ENCODE measurements at regions not wholly inside any gene's neighbourhood (a gene's known extent, or its start where the extent isn't known, plus 50 kb on each side); places are given as distances from the start of the nearest gene placed in this dataset.

DNA sequence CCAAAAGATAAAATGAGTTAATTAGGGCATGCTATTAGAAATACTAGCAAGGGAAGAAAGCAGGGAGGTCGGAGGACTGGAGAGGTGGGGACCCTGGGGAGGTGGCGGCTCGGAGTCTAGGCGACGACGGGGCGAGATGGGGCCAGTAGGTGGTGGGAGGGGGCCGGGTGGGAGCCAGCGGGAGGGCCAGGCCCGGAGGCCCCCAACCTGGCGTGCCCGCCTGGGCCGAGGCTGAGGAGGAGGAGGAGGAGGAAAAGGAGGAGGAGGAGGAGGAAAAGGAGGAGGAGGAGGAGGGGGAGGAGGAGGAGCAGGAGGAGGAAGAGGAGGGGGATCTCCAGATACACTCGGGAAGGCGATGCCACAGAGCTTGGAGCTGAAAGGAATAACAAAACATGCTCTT, 426.2 kb downstream of the NR2F2 start:
- DNase-seq, result no peak

DNA sequence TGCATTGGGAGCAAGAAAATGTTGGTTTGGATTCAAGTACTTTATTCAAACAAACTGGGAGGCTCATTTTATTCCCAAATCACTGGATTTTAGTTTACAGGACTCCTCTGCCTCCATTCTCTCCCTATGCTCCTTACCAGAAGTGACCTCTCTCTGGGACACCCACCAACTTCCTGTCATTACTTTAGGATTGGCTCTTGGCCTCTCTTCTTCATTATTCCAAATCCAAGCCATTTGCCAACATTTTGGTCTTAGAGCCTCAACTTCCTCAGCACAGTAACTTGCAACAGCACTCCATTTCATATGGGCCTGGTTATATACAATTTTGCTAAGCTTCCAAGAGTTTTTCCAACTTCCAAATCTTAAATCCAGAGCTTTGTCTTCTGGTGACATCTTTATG, 432.1 kb downstream of the NR2F2 start:
- no peak for DNase-seq

DNA sequence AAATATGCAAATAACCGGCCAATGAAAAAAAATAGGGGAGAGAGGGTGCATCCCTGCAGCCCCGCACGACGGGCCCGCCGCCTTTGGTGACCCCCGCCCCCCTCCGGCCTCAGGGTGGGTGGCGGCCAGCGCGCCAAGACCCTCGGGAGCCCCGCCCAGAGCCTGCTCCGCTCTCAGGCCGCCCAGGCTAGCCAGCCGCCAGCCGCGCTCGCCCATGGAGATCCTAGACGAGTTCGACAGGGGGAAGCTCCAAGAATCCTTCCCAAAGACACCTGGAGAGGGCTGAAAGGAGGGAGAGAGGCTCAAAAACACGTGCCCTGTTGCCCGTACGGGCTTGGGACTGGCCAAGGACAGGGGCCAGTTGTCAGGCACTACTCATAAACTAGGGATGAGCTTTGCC, 434.0 kb downstream of the NR2F2 start:
- no peak for DNase-seq

DNA sequence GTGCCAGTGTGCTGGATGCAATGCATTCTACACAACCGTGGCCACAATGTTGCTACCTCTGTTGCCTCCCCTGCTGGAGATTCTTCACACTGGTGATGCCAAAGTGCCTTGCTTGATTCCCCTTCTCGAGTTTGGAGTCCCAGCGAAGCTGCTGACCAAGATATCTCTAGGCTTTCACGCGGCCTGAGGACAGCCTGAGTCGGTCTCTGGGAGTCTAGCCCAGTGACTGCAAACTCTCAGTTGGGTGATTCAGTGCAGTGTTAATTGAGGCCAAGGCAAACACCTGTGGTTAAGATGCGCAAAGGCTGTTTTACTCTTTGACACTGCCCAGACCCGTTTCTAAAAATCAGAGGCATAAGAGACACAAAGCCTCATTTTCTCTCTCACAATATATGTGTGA, 434.4 kb downstream of the NR2F2 start:
- DNase-seq, result no peak

DNA sequence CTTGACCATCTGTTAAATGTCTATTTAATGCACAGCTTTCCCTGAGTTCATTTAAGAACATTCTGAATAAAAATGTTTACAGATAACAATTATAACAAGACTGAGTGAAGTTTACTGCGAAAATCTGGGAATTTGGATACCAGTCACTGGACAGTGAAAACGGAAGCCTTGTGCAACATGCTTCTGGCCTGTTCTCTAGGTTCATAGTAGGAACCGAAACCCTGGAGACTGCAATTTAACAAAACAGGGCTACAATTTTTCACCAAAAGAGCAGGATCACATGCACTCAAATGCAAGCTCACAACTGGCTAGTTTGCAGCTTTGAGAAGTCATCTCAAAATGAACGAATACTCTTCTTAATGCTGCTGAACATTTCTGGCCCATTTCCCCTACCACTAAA, 435.9 kb downstream of the NR2F2 start:
- DNase-seq, result no peak

DNA sequence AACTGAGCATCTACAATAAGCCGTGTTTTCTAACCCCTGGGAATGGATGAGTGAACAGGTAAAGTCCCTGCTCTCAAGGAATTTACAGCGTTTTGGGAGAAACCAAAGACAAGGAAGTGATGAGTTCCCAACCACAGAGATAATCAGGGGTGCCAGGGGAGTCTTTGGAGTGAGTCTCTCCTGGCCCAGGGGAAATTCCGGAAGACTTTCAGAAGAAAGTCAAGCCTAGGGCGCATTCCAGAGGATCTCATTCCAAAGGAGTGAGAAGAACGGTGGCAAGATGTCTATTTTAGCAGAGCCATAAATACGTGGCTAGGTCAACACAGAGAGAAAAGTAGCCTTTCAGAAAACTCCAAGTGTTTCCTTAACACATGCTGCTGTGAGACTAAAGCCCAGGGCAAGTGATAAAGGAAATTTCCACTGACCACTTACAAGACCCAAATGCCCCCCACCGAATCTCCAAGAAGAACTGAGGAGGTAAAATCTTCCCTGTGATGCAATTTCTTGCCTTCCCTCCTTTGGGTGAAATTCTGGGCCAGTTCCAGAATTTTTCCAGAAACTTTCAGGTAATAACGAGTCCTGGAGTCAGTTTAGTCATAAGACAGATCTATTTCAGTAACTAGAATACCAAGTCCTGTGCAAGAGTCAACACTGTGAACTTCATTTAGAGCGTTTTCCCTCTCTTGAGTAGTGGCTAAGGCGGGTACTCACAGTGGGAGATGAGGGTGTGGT, 437.4 kb downstream of the NR2F2 start:
- no peak for DNase-seq

DNA sequence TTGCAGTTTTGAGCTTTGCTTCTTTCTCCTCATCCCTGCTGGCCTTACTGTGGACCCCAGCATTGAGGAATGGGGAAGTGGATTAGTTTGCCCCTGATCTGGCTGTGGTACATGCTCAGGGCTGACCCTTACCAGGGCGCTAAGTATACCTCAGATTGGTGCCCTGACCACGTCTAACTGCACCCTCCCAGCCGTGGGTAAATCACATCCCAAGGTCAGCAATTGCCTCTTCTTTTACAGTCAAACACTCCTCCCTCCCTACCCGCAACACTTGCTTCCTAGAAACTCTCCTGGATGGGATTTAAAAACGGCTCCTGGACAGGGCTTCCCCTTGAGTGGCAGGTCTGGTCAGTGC, 437.9 kb downstream of the NR2F2 start:
- DNase-seq, result no peak

DNA sequence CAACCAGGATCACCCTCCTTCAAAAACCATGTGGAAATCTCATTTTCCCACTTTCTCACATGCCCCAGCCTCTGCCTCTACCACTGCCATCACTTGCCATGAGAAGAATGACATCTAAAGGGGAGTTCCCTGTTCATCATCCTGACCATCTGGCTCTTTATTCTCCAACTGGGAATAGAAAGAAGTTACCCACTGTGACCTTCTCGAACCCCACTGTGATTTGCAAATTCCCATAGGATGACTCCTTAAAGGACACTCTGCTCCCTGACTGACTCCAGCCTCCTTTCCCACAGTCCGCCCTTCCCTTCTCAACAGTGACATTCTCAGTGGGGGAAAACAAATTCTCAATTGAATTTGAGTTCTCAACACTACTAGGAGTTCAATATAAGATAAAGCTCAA, 440.5 kb downstream of the NR2F2 start:
- DNase-seq, result no peak

DNA sequence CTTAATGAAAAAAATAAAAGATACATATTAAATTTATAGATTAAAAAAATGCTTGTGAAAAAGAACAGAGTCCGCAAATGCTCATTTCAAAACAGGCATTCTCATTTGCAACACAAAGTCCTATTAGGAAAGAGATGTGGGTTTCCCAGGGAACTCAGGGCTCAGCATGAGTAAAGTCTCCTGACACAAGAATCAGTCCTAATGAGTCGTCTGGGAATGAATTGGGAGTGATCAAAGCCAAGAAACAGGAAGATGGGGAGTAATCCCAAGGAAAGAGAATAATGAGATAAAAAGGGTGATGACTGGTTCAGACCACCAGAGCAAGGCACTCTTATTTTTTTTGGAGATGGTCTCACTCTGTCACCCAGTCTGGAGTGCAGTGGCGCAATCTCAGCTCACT, 443.7 kb downstream of the NR2F2 start:
- DNase-seq, result no peak

DNA sequence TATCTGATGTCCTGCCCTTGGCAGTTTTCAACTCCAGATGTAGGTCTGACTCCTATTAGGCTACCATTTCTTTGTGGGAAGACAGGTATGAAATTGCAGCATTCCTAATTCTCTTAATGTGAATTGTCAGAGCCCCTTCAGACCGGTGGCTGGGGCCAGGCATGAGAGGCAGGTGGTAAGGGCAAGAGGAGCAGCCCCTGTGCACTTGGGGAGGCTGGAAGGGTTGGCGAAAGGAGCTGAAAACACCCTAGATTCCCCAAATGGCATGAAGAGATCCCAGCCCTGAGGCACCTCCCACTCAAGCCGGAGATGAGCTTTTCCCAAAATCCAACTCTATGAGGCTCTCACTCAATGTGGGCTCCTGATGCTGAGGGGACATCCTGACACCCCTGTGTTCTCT, 453.2 kb downstream of the NR2F2 start:
- no peak for DNase-seq

DNA sequence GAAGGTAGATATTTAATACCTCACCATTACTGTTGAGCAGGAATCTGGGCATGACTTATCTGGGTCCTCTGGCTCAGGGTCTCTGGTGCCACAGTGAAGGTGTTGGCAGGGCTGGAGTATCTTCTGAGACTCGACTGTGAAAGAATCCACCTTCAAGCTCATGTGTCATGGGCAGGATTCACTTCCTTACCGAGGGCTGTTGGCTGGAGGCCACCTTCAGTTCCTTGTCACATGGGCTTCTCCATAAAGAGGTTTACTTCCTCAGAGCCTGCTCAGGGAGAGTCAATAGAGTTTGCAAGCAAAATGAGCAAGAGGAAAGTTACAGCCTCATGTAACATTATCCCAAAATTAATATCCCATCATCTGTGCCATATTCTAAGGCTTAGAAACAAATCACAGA, 459.5 kb downstream of the NR2F2 start:
- no peak for DNase-seq

DNA sequence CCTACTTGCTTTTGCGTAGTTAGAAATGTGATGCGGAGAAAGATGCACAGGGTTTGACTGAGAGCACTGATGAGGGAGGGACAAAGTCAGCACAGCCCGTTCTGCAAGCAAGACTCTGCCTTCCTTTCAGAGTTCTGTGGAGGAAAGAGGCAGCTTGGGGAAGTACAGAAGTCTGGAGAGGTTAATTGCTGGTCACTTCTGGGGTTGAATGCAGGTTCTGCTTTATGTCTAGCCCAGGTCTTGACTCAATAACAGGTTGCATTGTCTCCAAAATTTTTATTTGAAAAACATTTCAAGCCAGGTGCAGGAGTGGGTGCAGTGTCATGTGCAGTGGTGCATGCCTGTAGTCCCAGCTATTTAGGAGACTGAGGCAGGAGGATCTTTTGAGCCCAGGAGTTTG, 461.7 kb downstream of the NR2F2 start:
- DNase-seq, result no peak

DNA sequence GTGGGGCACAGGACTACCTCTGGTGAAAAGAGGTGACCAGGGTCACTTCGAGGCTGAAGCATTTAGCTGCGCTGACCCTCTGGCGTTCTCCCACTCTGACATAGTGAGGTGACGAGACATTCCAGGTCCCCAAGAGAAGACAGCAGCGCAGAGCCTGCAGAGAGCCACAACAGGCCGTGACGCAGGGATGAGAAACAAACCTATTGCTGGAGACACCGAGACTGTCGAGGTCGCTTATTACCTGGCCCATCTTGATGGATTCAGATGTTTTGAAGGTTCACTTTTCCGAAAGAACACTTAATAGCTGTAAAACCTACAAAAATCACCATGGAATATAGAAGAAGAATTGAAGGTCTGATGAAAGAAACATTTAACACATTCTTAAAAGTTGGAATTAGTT, 466.3 kb downstream of the NR2F2 start:
- no peak for DNase-seq

DNA sequence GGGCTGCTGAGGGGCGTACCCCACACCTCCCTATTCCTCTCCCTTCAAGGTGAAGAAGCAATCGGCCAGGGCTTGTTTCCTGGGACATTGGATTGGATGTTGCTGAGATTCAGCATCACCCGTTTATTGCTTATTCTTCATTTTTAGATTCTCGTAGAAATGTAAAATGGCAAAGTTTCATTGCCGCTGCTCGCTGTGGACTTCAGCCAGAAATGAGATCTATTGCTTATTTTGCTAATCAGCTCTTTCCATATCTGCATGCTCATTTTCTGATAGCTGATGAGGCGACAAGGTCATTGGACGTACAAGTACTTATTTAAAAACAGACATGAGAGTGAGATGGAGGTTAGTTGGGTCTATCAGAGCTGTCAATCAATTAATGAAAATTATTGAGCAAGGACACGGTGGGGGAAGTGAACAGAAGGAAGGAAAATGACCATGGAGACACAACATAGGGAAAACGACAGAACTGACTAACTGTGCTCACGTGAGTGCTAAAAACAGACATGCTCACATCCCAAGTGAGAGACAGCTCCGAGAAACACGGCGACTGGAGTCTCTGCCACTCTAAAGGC, 471.2 kb downstream of the NR2F2 start:
- no peak for DNase-seq

DNA sequence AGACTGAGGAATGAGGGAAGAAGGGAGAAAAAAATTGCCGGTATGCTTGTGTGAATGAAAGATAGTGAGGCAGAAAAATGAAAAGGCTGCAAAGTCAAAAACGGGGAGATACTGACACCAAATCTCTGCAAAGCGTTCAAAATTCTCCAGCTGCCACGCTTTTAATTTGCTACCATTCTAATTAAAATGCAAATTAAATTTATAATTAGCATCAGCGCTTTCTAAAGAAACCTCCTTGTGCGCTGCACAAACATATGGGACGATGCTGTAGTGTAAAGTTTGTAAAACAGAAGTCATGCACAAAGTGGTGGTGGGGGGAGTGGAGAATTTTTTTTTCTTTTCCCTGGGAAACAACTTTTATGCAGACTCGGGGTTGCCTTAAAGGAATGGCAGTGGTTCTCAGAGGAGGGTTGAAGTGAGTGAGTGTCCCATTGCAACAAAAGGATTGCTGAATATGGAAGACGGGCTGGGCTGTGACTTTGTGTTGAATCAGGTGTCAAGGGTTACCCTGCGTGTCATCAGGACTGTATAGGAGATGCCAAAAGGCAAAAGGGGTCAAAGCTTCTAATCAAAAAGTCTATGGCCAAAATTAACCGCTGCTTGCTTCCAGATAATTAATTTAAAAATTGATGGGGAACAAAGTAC, 472.2 kb downstream of the NR2F2 start:
- no peak for DNase-seq

DNA sequence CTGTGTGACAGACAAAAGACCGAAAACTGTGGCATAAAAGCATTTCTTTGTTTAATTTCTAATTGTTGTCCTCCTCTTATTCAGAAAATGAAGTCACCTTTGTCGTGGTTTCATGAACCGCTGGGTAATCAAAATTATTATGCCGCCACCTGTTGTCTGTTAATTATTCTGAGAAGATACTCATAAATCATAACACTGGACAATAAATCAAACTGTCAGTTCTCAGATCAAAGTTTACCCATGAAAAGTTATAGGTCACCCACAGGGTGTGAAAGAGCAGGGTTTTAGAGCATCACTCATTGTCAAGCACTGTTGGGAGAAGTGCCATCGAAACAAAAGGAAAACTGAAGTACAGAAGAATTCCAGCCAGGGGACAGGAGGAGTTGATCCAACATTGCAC, 474.3 kb downstream of the NR2F2 start:
- no peak for DNase-seq

DNA sequence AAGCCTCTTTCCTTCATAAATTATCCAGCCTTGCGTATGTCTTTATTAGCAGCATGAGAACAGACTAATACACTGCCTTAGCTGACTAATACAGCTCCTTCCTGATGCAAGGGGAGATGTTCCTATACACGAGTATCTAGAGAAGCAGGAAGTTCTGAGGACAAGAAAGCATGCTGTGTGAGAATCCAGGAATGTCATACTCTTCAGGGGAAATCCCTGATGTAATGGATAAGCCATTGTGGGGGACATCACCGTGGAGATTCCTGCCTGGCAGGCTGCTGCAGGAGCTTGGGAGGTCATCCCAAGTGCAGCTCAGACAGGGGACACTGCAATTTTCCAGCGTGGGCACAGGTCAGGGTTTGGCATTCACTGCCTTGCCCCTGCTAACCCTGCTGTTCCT, 476.9 kb downstream of the NR2F2 start:
- DNase-seq, result no peak

DNA sequence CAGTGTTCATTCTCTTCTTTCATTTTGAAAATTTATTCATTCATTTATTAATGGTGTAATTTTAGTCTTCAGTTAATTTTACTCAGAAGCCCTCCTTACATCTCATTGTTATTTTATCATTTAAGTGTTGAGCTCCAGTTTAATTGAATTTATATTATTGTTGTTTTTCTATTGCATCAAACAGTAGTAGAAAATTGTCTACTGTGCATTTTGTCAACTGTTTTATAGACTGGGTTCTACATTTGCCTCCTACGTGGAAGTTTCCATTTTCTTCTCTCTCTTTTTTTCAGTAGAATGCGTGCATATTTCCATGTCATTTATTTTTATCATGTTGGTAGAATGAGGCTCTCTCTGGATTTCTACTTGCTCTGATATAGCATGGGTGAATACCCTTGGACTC, 487.4 kb downstream of the NR2F2 start:
- no peak for DNase-seq

DNA sequence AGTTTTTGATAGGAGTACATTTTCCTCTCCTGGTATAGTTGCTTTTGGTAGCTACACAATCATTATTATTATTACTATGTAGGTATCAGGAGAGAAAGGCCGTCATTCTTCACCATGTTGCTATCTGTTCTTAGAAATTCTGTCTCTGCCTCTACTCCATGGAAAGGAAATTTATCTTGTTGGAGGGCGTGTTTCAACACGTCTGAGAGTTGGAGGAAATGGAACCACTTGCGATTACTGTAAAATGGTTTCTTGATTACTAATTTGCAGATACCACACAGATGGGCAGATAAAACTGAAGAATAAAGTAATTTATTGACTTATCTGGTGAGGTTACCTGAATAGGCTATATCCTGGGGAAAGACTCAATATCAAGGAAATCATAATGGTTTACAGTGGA, 488.4 kb downstream of the NR2F2 start:
- no peak for DNase-seq

DNA sequence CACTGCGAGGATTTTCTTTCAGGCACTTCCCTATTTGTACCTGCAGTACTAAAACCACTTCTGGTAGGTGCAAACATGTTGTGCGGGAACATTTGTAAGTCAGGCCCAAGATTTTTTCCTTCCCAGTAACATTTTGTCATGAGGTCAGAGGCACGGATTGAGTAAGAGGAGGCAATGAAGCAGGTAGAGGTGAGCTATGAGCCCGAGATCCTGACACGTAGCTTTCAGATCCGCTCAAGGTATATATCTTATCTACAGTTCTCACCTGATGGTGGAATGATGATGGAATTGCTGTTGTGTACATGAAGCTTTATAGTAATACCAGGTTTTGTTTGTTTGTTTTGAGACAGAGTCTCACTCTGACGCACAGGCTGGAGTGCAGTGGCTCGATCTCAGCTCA, 497.5 kb downstream of the NR2F2 start:
- no peak for DNase-seq

DNA sequence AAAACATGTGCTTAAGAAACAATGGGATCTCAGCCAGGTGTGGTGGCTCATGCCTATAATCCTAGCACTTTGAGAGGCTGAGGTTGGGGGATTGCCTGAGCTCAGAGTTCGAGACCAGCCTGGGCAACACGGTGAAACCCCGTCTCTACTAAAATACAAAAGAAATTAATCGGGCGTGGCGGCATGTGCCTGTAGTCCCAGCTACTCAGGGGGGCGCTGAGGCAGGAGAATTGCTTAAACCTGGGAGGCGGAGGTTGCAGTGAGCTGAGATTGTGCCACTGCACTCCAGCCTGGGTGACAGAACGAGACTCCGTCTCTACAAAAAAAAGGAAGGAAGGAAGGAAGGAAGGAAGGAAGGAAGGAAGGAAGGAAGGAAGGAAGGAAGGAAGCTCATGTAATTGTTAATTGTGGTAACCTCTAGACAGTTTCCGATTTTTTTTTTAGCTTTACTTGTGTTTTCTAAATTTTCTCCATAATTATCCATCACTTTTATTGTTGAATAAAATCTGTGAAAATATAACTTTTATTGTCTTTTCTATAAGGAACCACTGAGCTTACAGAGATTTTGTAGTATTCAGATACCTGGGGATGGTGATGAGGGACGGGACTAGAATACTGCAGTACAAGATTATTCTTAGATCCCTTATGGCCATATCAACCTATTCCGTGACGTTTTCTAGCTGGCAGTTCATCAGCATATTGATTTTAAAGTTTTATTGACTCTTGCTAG, 506.9 kb downstream of the NR2F2 start:
- DNase-seq, result no peak

DNA sequence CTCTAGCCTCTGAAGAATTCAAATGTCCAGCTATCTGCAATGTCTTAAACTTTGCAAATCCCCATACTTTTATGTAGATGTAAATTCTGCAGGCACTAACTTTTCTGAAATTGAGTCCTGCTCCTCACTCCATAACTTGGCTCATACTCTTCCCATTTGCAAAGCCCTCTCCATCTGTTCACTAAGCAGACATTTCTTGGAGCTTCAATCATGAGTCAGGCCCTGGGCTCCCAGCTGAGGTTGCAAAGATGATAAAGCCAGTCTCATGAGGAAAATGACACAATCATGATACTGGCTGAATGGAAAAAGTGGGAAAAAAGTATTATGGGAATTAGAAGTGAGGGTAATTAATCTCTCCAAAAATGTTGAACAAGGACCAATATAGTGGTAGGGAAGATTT, 507.6 kb downstream of the NR2F2 start:
- no peak for DNase-seq

DNA sequence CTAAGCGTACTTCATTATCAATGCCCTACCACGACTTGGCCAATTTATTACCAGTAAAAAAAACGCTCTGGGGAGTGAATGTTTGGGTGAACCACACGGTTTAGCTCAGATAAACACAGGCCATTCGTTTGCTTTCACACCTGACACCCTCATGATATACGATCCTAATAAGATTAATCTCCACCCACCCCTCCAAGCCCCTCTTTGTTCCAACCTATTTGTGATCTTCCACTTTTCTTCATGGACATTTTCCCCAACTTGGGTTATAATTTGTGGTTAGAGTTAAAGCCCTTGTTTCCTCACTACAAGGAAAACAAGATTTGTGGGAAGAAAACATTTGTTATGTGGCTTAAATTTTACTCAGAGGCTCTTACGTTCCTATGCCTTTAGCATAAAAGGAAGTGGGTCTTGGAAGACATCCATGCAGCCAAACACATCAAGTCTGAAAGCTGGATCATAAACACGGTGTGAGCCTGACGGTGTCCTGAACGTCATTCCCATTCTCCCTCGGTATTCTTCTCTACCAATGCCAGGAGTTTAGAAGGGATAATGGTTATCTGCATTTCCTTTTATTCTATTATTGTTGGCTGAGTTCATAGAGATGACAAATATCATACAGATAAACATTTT, 518.9 kb downstream of the NR2F2 start:
- no peak for DNase-seq

DNA sequence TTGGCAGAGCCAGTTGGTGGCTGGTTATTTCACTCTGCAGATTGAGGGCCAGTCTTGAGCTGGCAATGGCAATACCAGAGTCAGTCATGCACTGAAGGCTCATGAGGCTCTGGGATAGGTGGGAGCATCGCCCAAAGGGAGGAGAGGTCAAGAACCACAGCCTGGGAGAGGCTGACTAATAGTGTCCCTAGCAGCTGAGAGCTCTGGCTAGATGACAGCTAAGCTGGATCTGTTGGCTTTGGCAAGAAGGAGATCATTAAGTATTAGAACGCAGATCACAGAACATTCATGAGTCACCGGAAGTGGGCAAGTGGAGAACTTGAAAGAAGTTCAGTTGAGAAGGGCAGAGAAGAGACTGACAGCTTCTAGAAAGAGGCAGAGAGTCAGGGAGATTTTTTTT, 521.1 kb downstream of the NR2F2 start:
- no peak for DNase-seq
